IMR-90 (cell line): ENCODE measurements at regions not wholly inside any gene's neighbourhood (a gene's known extent, or its start where the extent isn't known, plus 50 kb on each side); places are given as distances from the start of the nearest gene placed in this dataset.

ENCODE experiments used
- ATAC-seq: fragments of 200-7000 bp; cut with Tn5 transposase; 2 replicates; pipeline ENCODE4 v1.9.1; 2020; ENCODE audit warnings: low read depth, mild to moderate bottlenecking, moderate library complexity
- BruUV-seq: library from RNA; stranded (reverse); fragments of 400-500 nt; replicated peaks from 2 replicates; lab custom pipeline; 2021; lab: Mats Ljungman, UMichigan
- CTCF ChIA-PET: fragments of 300-600 bp; formaldehyde crosslinking; extraction: SDS; loops from one replicate; lab custom pipeline; 2021; ENCODE audit warnings: antibody characterized with exemption; lab: Yijun Ruan, JAX
- POLR2A ChIA-PET: fragments of 300-600 bp; sonication (Branson Sonifier 250); formaldehyde crosslinking; loops from one replicate; lab custom pipeline; 2022; ENCODE audit warnings: antibody characterized with exemption; ENCODE audit not compliant: unreplicated experiment; lab: Charles Lee
- DNase-seq: peaks from one replicate; pipeline ENCODE4 v3.0.0; 2013
- H2AFZ ChIP-seq: replicated peaks from 2 replicates; pipeline ENCODE3; 2013; ENCODE audit warnings: low read length, mild to moderate bottlenecking; ENCODE audit not compliant: poor library complexity
- H2AK5ac ChIP-seq: 2 replicates; pipeline ENCODE4 v1.6.1; 2013; ENCODE audit warnings: low read depth, low read length, inconsistent platforms
- H2AK9ac ChIP-seq: replicated peaks from 2 replicates; pipeline ENCODE3; 2013; ENCODE audit warnings: mild to moderate bottlenecking, low read depth, low read length, moderate library complexity; ENCODE audit not compliant: poor library complexity
- H2BK120ac ChIP-seq: 2 replicates; pipeline ENCODE4 v1.6.1; 2013; ENCODE audit warnings: low read depth, low read length, inconsistent platforms
- H2BK15ac ChIP-seq: 3 replicates; pipeline ENCODE4 v1.6.1; 2013; ENCODE audit warnings: low read depth, low read length, inconsistent platforms
- H2BK20ac ChIP-seq: 2 replicates; pipeline ENCODE4 v1.6.1; 2013; ENCODE audit warnings: low read depth, mild to moderate bottlenecking, inconsistent platforms, low read length, moderate library complexity
- H2BK5ac ChIP-seq: 2 replicates; pipeline ENCODE4 v1.6.1; 2013; ENCODE audit warnings: mild to moderate bottlenecking, low read depth, low read length, inconsistent platforms; ENCODE audit not compliant: poor library complexity, severe bottlenecking
- H3K14ac ChIP-seq: replicated peaks from 2 replicates; pipeline ENCODE4 v1.6.1; 2013; ENCODE audit warnings: low read depth, low read length, inconsistent platforms
- H3K18ac ChIP-seq: 2 replicates; pipeline ENCODE4 v1.6.1; 2013; ENCODE audit warnings: low read depth, low read length, control low read depth
- H3K23ac ChIP-seq: 2 replicates; pipeline ENCODE4 v1.6.1; 2013; ENCODE audit warnings: low read depth, low read length, inconsistent platforms
- H3K27ac ChIP-seq: 2 replicates; pipeline ENCODE4 v1.5.1; 2013; ENCODE audit warnings: mild to moderate bottlenecking, control low read depth, low read length; ENCODE audit not compliant: insufficient read depth
- H3K27me3 ChIP-seq: 2 replicates; pipeline ENCODE4 v1.6.1; 2013; ENCODE audit warnings: low read length; ENCODE audit not compliant: control insufficient read depth, insufficient read depth
- H3K36me3 ChIP-seq: 2 replicates; pipeline ENCODE4 v1.6.1; 2013; ENCODE audit warnings: low read length, mixed read lengths; ENCODE audit not compliant: control insufficient read depth, insufficient read depth
- H3K4ac ChIP-seq: 2 replicates; pipeline ENCODE4 v1.6.1; 2013; ENCODE audit warnings: low read depth, low read length, inconsistent platforms
- H3K4me1 ChIP-seq: 2 replicates; pipeline ENCODE4 v1.6.1; 2013; ENCODE audit warnings: low read length, mixed read lengths; ENCODE audit not compliant: control insufficient read depth, insufficient read depth
- H3K4me2 ChIP-seq: 2 replicates; pipeline ENCODE4 v1.6.1; 2013; ENCODE audit warnings: low read depth, mild to moderate bottlenecking, control low read depth, low read length, moderate library complexity
- H3K4me3 ChIP-seq: 2 replicates; pipeline ENCODE4 v1.5.1; 2013; ENCODE audit warnings: low read depth, mild to moderate bottlenecking, control low read depth, low read length, moderate library complexity; ENCODE audit not compliant: insufficient read depth
- H3K56ac ChIP-seq: 2 replicates; pipeline ENCODE4 v1.6.1; 2013; ENCODE audit warnings: low read length, inconsistent platforms; ENCODE audit not compliant: insufficient read depth; ENCODE audit errors: extremely low read depth
- H3K79me1 ChIP-seq, 2 experiments: 2 replicates each; pipeline ENCODE4 v1.6.1; 2013; ENCODE audit warnings: low read length in 2 of 2, inconsistent platforms in 1 of 2, low read depth in 1 of 2
- H3K9ac ChIP-seq: 2 replicates; pipeline ENCODE4 v1.6.1; 2013; ENCODE audit warnings: low read depth, low read length, control low read depth
- H3K9me1 ChIP-seq: 2 replicates; pipeline ENCODE4 v1.6.1; 2013; ENCODE audit warnings: low read length, inconsistent platforms; ENCODE audit not compliant: insufficient read depth
- H3K9me3 ChIP-seq: 2 replicates; pipeline ENCODE4 v1.6.1; 2013; ENCODE audit warnings: low read length; ENCODE audit not compliant: control insufficient read depth, insufficient read depth
- H4K20me1 ChIP-seq: 2 replicates; pipeline ENCODE4 v1.6.1; 2013; ENCODE audit warnings: low read length, inconsistent platforms; ENCODE audit not compliant: insufficient read depth
- H4K5ac ChIP-seq: 2 replicates; pipeline ENCODE4 v1.6.1; 2013; ENCODE audit warnings: mild to moderate bottlenecking, low read depth, low read length, control low read depth
- H4K8ac ChIP-seq, 2 experiments: 2 replicates each; pipeline ENCODE4 v1.6.1; 2013; ENCODE audit warnings: low read depth in 2 of 2, low read length in 2 of 2, control low read depth in 1 of 2, inconsistent platforms in 1 of 2
- H4K91ac ChIP-seq: 2 replicates; pipeline ENCODE4 v1.6.1; 2013; ENCODE audit warnings: low read depth, low read length, inconsistent platforms; ENCODE audit not compliant: insufficient read depth
- CHD1 ChIP-seq: IDR thresholded peaks from 2 replicates; pipeline ENCODE4 v1.6.1; 2012; ENCODE audit warnings: low read depth, low read length, improper control_type of control experiment
- RAD21 ChIP-seq: IDR thresholded peaks from 2 replicates; pipeline ENCODE4 v1.6.1; 2012; ENCODE audit warnings: low read length, improper control_type of control experiment
- SMC3 ChIP-seq: fragments of 150-350 bp; IDR thresholded peaks from 2 replicates; pipeline ENCODE4 v1.6.1; 2016; ENCODE audit warnings: low read depth, mild to moderate bottlenecking, antibody characterized with exemption, low read length, moderate library complexity
- WGBS, 2 experiments: methylation state at CpG; one replicate each; pipeline versions ENCODE4 v1.1.5 to v1.1.7; 2013; ENCODE audit warnings: missing lambda C conversion rate in 2 of 2; ENCODE audit not compliant: insufficient read length in 1 of 2; ENCODE audit errors: extremely low coverage in 2 of 2; 5-methylcytosine and 5-hydroxymethylcytosine counted together
- dilution Hi-C: fragments of 300-500 bp; cut with HindIII; formaldehyde crosslinking; loops from one replicate; pipeline ENCODE4 v1.14.3; 2018; ENCODE audit warnings: low sequenced_read_pairs; ENCODE audit not compliant: unreplicated experiment
- in situ Hi-C: fragments of 300-500 bp; cut with MboI; formaldehyde crosslinking; loops from 3 replicates; pipeline ENCODE4 v1.14.3; 2019; ENCODE audit warnings: low sequenced_read_pairs, inconsistent platforms, mixed read lengths
- intact Hi-C: fragments of 100-400 bp; cut with micrococcal nuclease; formaldehyde crosslinking; loops from 2 replicates; pipeline ENCODE4 v1.10.0; 2022
- TF ChIP-seq, protein P1 (sequence below): conservative IDR thresholded peaks from 2 replicates; pipeline ENCODE4 v1.5.1; 2012; ENCODE audit warnings: mild to moderate bottlenecking, low read depth, low read length, improper control_type of control experiment

DNA sequence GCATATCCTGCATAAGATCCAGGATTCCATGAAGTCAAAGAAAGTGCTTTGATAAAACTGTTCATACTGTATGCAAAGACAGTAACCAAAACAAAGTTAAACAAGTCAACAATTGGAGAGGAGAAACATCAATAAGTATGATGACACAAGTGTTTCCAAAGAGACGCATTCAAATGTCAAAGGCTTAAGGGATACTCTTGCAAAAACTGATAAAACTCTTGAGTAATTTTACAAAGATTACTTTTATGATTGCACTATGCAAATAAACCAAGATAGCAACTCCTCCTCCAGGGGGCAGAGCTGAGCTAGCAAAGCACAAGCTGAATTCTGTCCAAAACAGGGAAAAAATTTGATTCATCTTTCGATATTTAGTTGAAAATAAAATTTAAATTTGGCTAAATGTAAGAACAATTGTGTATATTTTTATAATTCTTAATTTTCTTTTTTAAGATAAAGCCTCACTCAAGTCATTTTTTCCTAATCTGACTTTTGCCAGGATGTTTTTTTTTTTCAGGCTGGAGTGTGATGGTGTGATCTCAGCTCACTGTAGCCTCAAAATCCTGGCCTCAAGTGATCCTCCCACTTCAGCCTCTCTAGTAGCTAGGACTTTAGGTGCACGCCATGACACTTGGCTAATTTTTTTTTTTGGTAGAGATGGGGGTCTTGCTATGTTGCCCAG, 84.0 kb downstream of the MZT1 start:
- Histone ChIP-seq H4K5ac (no peak overlapping the region), H3K14ac (no peak overlapping the region), H4K91ac (no peak overlapping the region), H3K9ac (no peak overlapping the region), H2BK20ac (no peak overlapping the region), H3K4me2 (no peak overlapping the region), H2AK9ac (no peak overlapping the region), H2BK15ac (no peak overlapping the region), H3K9me3 (no peaks in the 10 kb centered on the region), H3K4me3 (no peak overlapping the region), H3K4ac (no peak overlapping the region), H2AK5ac (no peak overlapping the region), H3K23ac (no peak overlapping the region), H3K18ac (no peak overlapping the region), H4K20me1 (no peaks in the 10 kb centered on the region), H3K27ac (no peak overlapping the region), H2BK5ac (no peak overlapping the region), H2AFZ (no peak overlapping the region), H3K56ac (no peak overlapping the region), H3K9me1 (no peaks in the 10 kb centered on the region), H2BK120ac (no peak overlapping the region), H3K79me1 (no peaks in the 10 kb centered on the region), H4K8ac (no peak overlapping the region), H3K36me3 (no peaks in the 10 kb centered on the region), H3K4me1 (no peaks in the 10 kb centered on the region), H3K27me3 (no peaks in the 10 kb centered on the region; the same call in 1 of the 2 replicates)
- ATAC-seq (peak; percentile 60), DNase-seq (peak; percentile 44)
- in situ Hi-C loops, result no loop called here
- WGBS, 2 experiments, result no CpG with 5 or more reads among the region's 3 CpGs
- POLR2A ChIA-PET, result no interaction called here
- TF ChIP-seq RAD21, result peak; percentile 47
- TF ChIP-seq, protein P1, sequence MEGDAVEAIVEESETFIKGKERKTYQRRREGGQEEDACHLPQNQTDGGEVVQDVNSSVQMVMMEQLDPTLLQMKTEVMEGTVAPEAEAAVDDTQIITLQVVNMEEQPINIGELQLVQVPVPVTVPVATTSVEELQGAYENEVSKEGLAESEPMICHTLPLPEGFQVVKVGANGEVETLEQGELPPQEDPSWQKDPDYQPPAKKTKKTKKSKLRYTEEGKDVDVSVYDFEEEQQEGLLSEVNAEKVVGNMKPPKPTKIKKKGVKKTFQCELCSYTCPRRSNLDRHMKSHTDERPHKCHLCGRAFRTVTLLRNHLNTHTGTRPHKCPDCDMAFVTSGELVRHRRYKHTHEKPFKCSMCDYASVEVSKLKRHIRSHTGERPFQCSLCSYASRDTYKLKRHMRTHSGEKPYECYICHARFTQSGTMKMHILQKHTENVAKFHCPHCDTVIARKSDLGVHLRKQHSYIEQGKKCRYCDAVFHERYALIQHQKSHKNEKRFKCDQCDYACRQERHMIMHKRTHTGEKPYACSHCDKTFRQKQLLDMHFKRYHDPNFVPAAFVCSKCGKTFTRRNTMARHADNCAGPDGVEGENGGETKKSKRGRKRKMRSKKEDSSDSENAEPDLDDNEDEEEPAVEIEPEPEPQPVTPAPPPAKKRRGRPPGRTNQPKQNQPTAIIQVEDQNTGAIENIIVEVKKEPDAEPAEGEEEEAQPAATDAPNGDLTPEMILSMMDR, result peak; percentile 72
- peak; percentile 57 for TF ChIP-seq SMC3
- TF ChIP-seq CHD1, result no peak
- BruUV-seq, result no TSS peak
- dilution Hi-C loops, result no loop called here
- intact Hi-C loops, result loop anchor here (1.0 kb wide), 1 partner anchor 53 kb away; no protein-coding TSS in a partner anchor
- CTCF ChIA-PET, result interaction anchor here (0.6 to 1.6 kb wide), 3 partner anchors 10 to 389 kb away, joined by 4 to 12 read pairs (median 4); no protein-coding TSS in a partner anchor
